ENCODE measurements at regions not wholly inside any gene's neighbourhood (a gene's known extent, or its start where the extent isn't known, plus 50 kb on each side); places are given as distances from the start of the nearest gene placed in this dataset.

DNA sequence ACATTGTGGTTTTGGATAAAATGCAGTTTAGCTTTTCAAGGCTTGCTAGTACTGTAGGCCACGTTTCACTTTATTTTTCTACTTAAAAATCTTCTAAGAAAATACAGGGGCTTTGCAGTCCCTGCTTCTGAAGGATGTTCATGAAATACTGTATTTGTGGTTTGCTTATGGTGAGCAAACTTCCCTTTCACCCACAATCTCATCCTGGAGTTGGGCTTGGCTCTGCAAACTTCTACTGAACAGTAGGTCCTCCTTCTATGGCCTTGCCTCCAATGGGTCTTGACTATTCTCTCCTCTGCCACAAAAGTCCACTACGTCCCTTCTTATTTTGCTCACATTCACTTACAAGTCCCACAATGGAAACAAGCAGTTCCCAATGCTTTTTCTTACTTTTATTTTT, 502.7 kb upstream of the KLF4 start:
- H3K27me3 Mint-ChIP-seq = peaks cover 17% of the 10 kb centered on the region
- Histone ChIP-seq H3K9me3 (ENCODE audit: control extremely low read depth in 1 of 3, control insufficient read depth in 2 of 3, insufficient read depth in 1 of 3, low read length in 2 of 3) (no peaks in the 10 kb centered on the region), H3K4me1 (ENCODE audit: control insufficient read depth in 2 of 2, insufficient read depth in 2 of 2, low read length in 2 of 2) (no peaks in the 10 kb centered on the region), H3K4me3 (ENCODE audit: control extremely low read depth in 1 of 5, extremely low read depth in 1 of 5, insufficient read depth in 1 of 5, low read depth in 2 of 5, low read length in 4 of 5) (no peak overlapping the region), H2AFZ (ENCODE audit: insufficient read depth, low read depth, low read length, poor library complexity, severe bottlenecking) (no peak overlapping the region), H3K27me3 (replicated peaks in 1 of 4; ENCODE audit: control extremely low read depth in 1 of 4, control insufficient read depth in 3 of 4, insufficient read depth in 4 of 4, low read length in 3 of 4) (no peaks in the 10 kb centered on the region), H3K4me2 (replicated peaks; ENCODE audit: low read depth, low read length, poor library complexity, severe bottlenecking) (no peak overlapping the region), H4K20me1 (ENCODE audit: control insufficient read depth, insufficient read depth, low read length, poor library complexity, severe bottlenecking) (no peaks in the 10 kb centered on the region), H3K27ac (ENCODE audit: low read length in 2 of 2) (no peak overlapping the region), H3K79me2 (ENCODE audit: control insufficient read depth, insufficient read depth, low read length) (no peaks in the 10 kb centered on the region), H3K36me3 (replicated peaks in 1 of 2; ENCODE audit: control extremely low read depth in 1 of 2, control insufficient read depth in 1 of 2, extremely low read depth in 1 of 2, insufficient read depth in 2 of 2, low read length in 1 of 2) (no peaks in the 10 kb centered on the region), H3K9ac (ENCODE audit: low read length) (no peak overlapping the region)
- no peak overlapping the region for H3K27ac Mint-ChIP-seq
- intact Hi-C loops (cut with micrococcal nuclease) = no loop called here
- no CpG with 5 or more reads among the region's 2 CpGs for WGBS (ENCODE audit: insufficient coverage)
- no peak for DNase-seq
- no peaks in the 10 kb centered on the region for H3K9me3 Mint-ChIP-seq (ENCODE audit: insufficient read depth)
- H3K4me1 Mint-ChIP-seq = no peaks in the 10 kb centered on the region
- CTCF ChIA-PET = no interaction called here
- POLR2A ChIA-PET = no interaction called here
- no peak for ATAC-seq (ENCODE audit: low read depth)
- TF ChIP-seq, protein P1, sequence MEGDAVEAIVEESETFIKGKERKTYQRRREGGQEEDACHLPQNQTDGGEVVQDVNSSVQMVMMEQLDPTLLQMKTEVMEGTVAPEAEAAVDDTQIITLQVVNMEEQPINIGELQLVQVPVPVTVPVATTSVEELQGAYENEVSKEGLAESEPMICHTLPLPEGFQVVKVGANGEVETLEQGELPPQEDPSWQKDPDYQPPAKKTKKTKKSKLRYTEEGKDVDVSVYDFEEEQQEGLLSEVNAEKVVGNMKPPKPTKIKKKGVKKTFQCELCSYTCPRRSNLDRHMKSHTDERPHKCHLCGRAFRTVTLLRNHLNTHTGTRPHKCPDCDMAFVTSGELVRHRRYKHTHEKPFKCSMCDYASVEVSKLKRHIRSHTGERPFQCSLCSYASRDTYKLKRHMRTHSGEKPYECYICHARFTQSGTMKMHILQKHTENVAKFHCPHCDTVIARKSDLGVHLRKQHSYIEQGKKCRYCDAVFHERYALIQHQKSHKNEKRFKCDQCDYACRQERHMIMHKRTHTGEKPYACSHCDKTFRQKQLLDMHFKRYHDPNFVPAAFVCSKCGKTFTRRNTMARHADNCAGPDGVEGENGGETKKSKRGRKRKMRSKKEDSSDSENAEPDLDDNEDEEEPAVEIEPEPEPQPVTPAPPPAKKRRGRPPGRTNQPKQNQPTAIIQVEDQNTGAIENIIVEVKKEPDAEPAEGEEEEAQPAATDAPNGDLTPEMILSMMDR (IDR thresholded peaks at IDR 0.05) = no peak
- H3K4me3 Mint-ChIP-seq = no peak overlapping the region

DNA sequence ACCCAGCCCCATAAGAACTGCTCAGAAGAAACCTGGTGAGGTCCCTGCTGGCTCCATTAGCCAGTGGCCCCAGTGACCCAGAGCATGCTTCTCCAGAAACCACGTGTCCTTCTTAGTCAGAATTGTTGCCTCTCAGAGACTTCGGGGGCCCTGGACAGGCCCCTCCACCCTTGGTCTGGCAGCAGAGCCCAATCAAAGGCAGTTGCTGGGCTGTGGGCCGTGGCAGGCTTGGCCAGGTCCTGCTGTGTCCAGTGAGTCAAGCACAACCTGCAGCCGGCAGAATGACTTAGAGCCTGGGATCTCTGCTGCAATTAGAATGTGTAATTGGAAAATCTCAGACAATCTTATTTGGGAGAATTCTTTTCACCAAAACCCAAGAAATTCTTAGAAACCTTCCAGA, 502.0 kb upstream of the KLF4 start:
- 91% methylated on average over 4 of the region's 4 CpGs for WGBS (ENCODE audit: insufficient coverage)
- H3K27me3 Mint-ChIP-seq = peaks cover 15% of the 10 kb centered on the region
- H3K4me2 ChIP-seq (replicated peaks; ENCODE audit: low read depth, low read length, poor library complexity, severe bottlenecking) = no peak overlapping the region
- H3K9me3 ChIP-seq (ENCODE audit: control extremely low read depth in 1 of 3, control insufficient read depth in 2 of 3, insufficient read depth in 1 of 3, low read length in 2 of 3) = no peaks in the 10 kb centered on the region
- ChIA-PET CTCF (no interaction called here), POLR2A (no interaction called here)
- no peak overlapping the region for H3K27ac Mint-ChIP-seq
- H3K4me3 ChIP-seq (ENCODE audit: control extremely low read depth in 1 of 5, extremely low read depth in 1 of 5, insufficient read depth in 1 of 5, low read depth in 2 of 5, low read length in 4 of 5) = no peak overlapping the region
- TF ChIP-seq EZH2 (IDR thresholded peaks at IDR 0.05; ENCODE audit: borderline replicate concordance, insufficient read depth, low read depth, low read length, poor library complexity, severe bottlenecking) = no peak
- TF ChIP-seq, protein P1 (IDR thresholded peaks at IDR 0.05) = no peak
- no peaks in the 10 kb centered on the region for H3K9me3 Mint-ChIP-seq (ENCODE audit: insufficient read depth)
- H3K4me1 ChIP-seq (ENCODE audit: control insufficient read depth in 2 of 2, insufficient read depth in 2 of 2, low read length in 2 of 2) = no peaks in the 10 kb centered on the region
- intact Hi-C loops (cut with micrococcal nuclease) = no loop called here
- no peak overlapping the region for H2AFZ ChIP-seq (ENCODE audit: insufficient read depth, low read depth, low read length, poor library complexity, severe bottlenecking)
- no peaks in the 10 kb centered on the region for H3K79me2 ChIP-seq (ENCODE audit: control insufficient read depth, insufficient read depth, low read length)
- H3K4me3 Mint-ChIP-seq = no peak overlapping the region
- no peaks in the 10 kb centered on the region for H3K4me1 Mint-ChIP-seq
- H3K36me3 ChIP-seq (replicated peaks in 1 of 2; ENCODE audit: control extremely low read depth in 1 of 2, control insufficient read depth in 1 of 2, extremely low read depth in 1 of 2, insufficient read depth in 2 of 2, low read length in 1 of 2) = no peaks in the 10 kb centered on the region
- no peaks in the 10 kb centered on the region for H4K20me1 ChIP-seq (ENCODE audit: control insufficient read depth, insufficient read depth, low read length, poor library complexity, severe bottlenecking)
- no peaks in the 10 kb centered on the region for H3K27me3 ChIP-seq (replicated peaks in 1 of 4; ENCODE audit: control extremely low read depth in 1 of 4, control insufficient read depth in 3 of 4, insufficient read depth in 4 of 4, low read length in 3 of 4)
- ATAC-seq (ENCODE audit: low read depth) = no peak
- no peak for DNase-seq
- H3K9ac ChIP-seq (ENCODE audit: low read length) = no peak overlapping the region
- H3K27ac ChIP-seq (ENCODE audit: low read length in 2 of 2) = no peak overlapping the region

Data from B cell (primary cell).